ENCODE measurements at regions not wholly inside any gene's neighbourhood (a gene's known extent, or its start where the extent isn't known, plus 50 kb on each side); places are given as distances from the start of the nearest gene placed in this dataset.

- TF ChIP-seq EZH2 (IDR thresholded peaks at IDR 0.05; ENCODE audit: borderline replicate concordance) (no peak), EZH2phosphoT487 (IDR thresholded peaks at IDR 0.05; ENCODE audit: low read depth, severe bottlenecking, unreplicated experiment) (no peak)
- TF ChIP-seq, protein P1, sequence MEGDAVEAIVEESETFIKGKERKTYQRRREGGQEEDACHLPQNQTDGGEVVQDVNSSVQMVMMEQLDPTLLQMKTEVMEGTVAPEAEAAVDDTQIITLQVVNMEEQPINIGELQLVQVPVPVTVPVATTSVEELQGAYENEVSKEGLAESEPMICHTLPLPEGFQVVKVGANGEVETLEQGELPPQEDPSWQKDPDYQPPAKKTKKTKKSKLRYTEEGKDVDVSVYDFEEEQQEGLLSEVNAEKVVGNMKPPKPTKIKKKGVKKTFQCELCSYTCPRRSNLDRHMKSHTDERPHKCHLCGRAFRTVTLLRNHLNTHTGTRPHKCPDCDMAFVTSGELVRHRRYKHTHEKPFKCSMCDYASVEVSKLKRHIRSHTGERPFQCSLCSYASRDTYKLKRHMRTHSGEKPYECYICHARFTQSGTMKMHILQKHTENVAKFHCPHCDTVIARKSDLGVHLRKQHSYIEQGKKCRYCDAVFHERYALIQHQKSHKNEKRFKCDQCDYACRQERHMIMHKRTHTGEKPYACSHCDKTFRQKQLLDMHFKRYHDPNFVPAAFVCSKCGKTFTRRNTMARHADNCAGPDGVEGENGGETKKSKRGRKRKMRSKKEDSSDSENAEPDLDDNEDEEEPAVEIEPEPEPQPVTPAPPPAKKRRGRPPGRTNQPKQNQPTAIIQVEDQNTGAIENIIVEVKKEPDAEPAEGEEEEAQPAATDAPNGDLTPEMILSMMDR (IDR thresholded peaks at IDR 0.05; ENCODE audit: poor library complexity) = no peak
Measured at GRCh38 chr10:4256971-4257370, 472.0 kb upstream of the KLF6 start.
